HepG2 (cell line): ENCODE measurements at regions not wholly inside any gene's neighbourhood (a gene's known extent, or its start where the extent isn't known, plus 50 kb on each side); places are given as distances from the start of the nearest gene placed in this dataset.

Experiments
- ATAC-seq: fragments of 200-7000 bp; cut with Tn5 transposase; 3 replicates; pipeline ENCODE4 v1.9.1; 2020; ENCODE audit warnings: mild to moderate bottlenecking, moderate library complexity
- BruUV-seq: library from RNA; stranded (reverse); fragments of 400-500 nt; replicated peaks from 2 replicates; lab custom pipeline; 2021; lab: Mats Ljungman, UMichigan
- CTCF ChIA-PET: fragments of 300-600 bp; formaldehyde crosslinking; extraction: SDS; loops from one replicate; lab custom pipeline; 2021; ENCODE audit warnings: low total read pairs, inconsistent platforms, low intra/inter-chr PET ratio; lab: Yijun Ruan, JAX
- POLR2A ChIA-PET: fragments of 350-600 bp; sonication (Branson Sonifier 250); formaldehyde crosslinking; loops from one replicate; lab custom pipeline; 2020; ENCODE audit warnings: antibody characterized with exemption, inconsistent platforms; lab: Yijun Ruan, JAX
- DNase-seq: peaks from one replicate; pipeline ENCODE4 v3.0.0-alpha.2; 2015; ENCODE audit warnings: low spot score
- FAIRE-seq: peaks from 3 replicates; lab custom pipeline; 2011; peaks lifted over from hg19 to GRCh38; lab: Jason Lieb, UNC
- H2AFZ ChIP-seq: one replicate; pipeline ENCODE4 v1.6.1; 2011; ENCODE audit warnings: low read length, inconsistent platforms
- H3K27ac ChIP-seq: fragments of 300-600 bp; 3 replicates; pipeline ENCODE4 v1.8.0; 2011; ENCODE audit warnings: mixed run types, mild to moderate bottlenecking, mixed read lengths, low read length, inconsistent platforms; ENCODE audit not compliant: insufficient read depth; ENCODE audit errors: extremely low read length
- H3K27me3 ChIP-seq, 2 experiments: fragments of 200-600 bp in 1 of 2; 2 replicates in 1 of 2; 3 replicates in 1 of 2; pipeline versions ENCODE4 v1.6.0 to v1.8.0; 2011; ENCODE audit warnings: low read length in 2 of 2, mild to moderate bottlenecking in 2 of 2, moderate library complexity in 2 of 2, inconsistent platforms in 1 of 2; ENCODE audit not compliant: insufficient read depth in 2 of 2, control insufficient read depth in 1 of 2
- H3K36me3 ChIP-seq, 2 experiments: fragments of 200-600 bp in 1 of 2; replicated peaks in 1 of 2; 2 replicates in 1 of 2; 3 replicates in 1 of 2; pipeline versions ENCODE4 v1.5.1 to v1.8.0; 2011; ENCODE audit warnings: low read length in 2 of 2, inconsistent platforms in 1 of 2; ENCODE audit not compliant: insufficient read depth in 2 of 2, control insufficient read depth in 1 of 2
- H3K4me1 ChIP-seq: 2 replicates; pipeline ENCODE4 v1.5.1; 2012; ENCODE audit warnings: low read length, inconsistent platforms; ENCODE audit not compliant: insufficient read depth
- H3K4me2 ChIP-seq: 2 replicates; pipeline ENCODE4 v1.6.0; 2011; ENCODE audit warnings: low read depth, low read length, inconsistent platforms
- H3K4me3 ChIP-seq, 3 experiments: fragments of 200-600 bp in 1 of 3; sonication (generic), shearing (Covaris generic) in 1 of 3; replicated peaks in 1 of 3; 2 replicates each; pipeline ENCODE4 v1.5.1; 2011 to 2016; ENCODE audit warnings: low read length in 3 of 3, inconsistent platforms in 2 of 3, low read depth in 2 of 3, mild to moderate bottlenecking in 2 of 3, control low read depth in 1 of 3, mixed read lengths in 1 of 3; ENCODE audit not compliant: insufficient read depth in 1 of 3
- H3K79me2 ChIP-seq: one replicate; pipeline ENCODE4 v1.6.1; 2011; ENCODE audit warnings: low read length, inconsistent platforms; ENCODE audit not compliant: insufficient read depth
- H3K9ac ChIP-seq: 2 replicates; pipeline ENCODE4 v1.6.0; 2011; ENCODE audit warnings: mild to moderate bottlenecking, low read depth, low read length, inconsistent platforms; ENCODE audit not compliant: insufficient read depth
- H3K9me3 ChIP-seq: 2 replicates; pipeline ENCODE4 v1.5.1; 2012; ENCODE audit warnings: mild to moderate bottlenecking, low read length
- H4K20me1 ChIP-seq: 2 replicates; pipeline ENCODE4 v1.6.0; 2011; ENCODE audit warnings: inconsistent platforms, mild to moderate bottlenecking, low read length, moderate library complexity; ENCODE audit not compliant: insufficient read depth
- HINFP ChIP-seq: sonication (generic); formaldehyde crosslinking; IDR thresholded peaks from 2 replicates; pipeline ENCODE4 v1.4.0; 2020; ENCODE audit warnings: low read depth, mild to moderate bottlenecking, missing genetic modification reagents
- MEIS1 ChIP-seq: sonication (generic); formaldehyde crosslinking; IDR thresholded peaks from 2 replicates; pipeline ENCODE4 v1.9.0; 2021; ENCODE audit warnings: mild to moderate bottlenecking, missing genetic modification reagents, moderate library complexity, borderline replicate concordance
- MZF1 ChIP-seq: sonication (generic); formaldehyde crosslinking; IDR thresholded peaks from 2 replicates; pipeline ENCODE4 v1.8.1; 2023; ENCODE audit warnings: mild to moderate bottlenecking, missing genetic modification reagents, borderline replicate concordance
- ONECUT2 ChIP-seq: sonication (generic); formaldehyde crosslinking; IDR thresholded peaks from 2 replicates; pipeline ENCODE4 v1.4.0; 2020; ENCODE audit warnings: missing genetic modification reagents
- RBAK ChIP-seq: sonication (generic); formaldehyde crosslinking; IDR thresholded peaks from 2 replicates; pipeline ENCODE4 v1.5.1; 2020; ENCODE audit warnings: mild to moderate bottlenecking, missing genetic modification reagents
- SRSF1 ChIP-seq: fragments of 200-400 bp; formaldehyde crosslinking; optimal IDR thresholded peaks from 2 replicates; pipeline ENCODE3; 2017; ENCODE audit warnings: mild to moderate bottlenecking, low read depth, low read length, moderate library complexity
- SRSF9 ChIP-seq: fragments of 200-400 bp; formaldehyde crosslinking; IDR thresholded peaks from 2 replicates; pipeline ENCODE4 v1.6.1; 2018; ENCODE audit warnings: borderline replicate concordance, mild to moderate bottlenecking, low read depth, low read length; ENCODE audit not compliant: insufficient read depth, poor library complexity, severe bottlenecking
- ZFP1 ChIP-seq: IDR thresholded peaks from 2 replicates; pipeline ENCODE4 v1.6.1; 2016
- ZNF724P ChIP-seq: sonication (generic); formaldehyde crosslinking; IDR thresholded peaks from 2 replicates; pipeline ENCODE4 v1.8.0; 2022; ENCODE audit warnings: missing genetic modification reagents, borderline replicate concordance
- ZNF740 ChIP-seq: sonication (generic); formaldehyde crosslinking; IDR thresholded peaks from 2 replicates; pipeline ENCODE4 v1.4.0; 2020; ENCODE audit warnings: missing genetic modification reagents
- WGBS: methylation state at CpG from one replicate; pipeline ENCODE4 v1.1.6; 2017; ENCODE audit warnings: low lambda C conversion rate; 5-methylcytosine and 5-hydroxymethylcytosine counted together
- in situ Hi-C: cut with HindIII; loops from 2 replicates; pipeline ENCODE4 v1.10.0; 2017; ENCODE audit warnings: low pct_unique_long_range_greater_than_20kb; ENCODE audit not compliant: extremely low pct_ligation_motif_present
- intact Hi-C: fragments of 100-400 bp; cut with micrococcal nuclease; formaldehyde crosslinking; loops from one replicate; pipeline ENCODE4 v1.10.0; 2022; ENCODE audit not compliant: unreplicated experiment
- TF ChIP-seq, protein P1 (sequence below): sonication (generic); formaldehyde crosslinking; IDR thresholded peaks from 2 replicates; pipeline ENCODE4 v1.9.0; 2021; ENCODE audit warnings: missing genetic modification reagents, borderline replicate concordance
- TF ChIP-seq, protein P2 (sequence below): IDR thresholded peaks from 2 replicates; pipeline ENCODE4 v1.6.1; 2016; ENCODE audit warnings: low read depth, control low read depth

GRCh38 chr7:79610748-79611304 lies 157.4 kb upstream of the MAGI2 start:
- BruUV-seq, result no TSS peak
- no peaks in the 10 kb centered on the region for H3K27me3 ChIP-seq
- intact Hi-C loops, result no loop called here
- H2AFZ ChIP-seq, result no peak overlapping the region
- no peak for DNase-seq
- no peaks in the 10 kb centered on the region for H3K36me3 ChIP-seq
- no peak for TF ChIP-seq MEIS1 (CRISPR knock-in tag)
- TF ChIP-seq, protein P1, sequence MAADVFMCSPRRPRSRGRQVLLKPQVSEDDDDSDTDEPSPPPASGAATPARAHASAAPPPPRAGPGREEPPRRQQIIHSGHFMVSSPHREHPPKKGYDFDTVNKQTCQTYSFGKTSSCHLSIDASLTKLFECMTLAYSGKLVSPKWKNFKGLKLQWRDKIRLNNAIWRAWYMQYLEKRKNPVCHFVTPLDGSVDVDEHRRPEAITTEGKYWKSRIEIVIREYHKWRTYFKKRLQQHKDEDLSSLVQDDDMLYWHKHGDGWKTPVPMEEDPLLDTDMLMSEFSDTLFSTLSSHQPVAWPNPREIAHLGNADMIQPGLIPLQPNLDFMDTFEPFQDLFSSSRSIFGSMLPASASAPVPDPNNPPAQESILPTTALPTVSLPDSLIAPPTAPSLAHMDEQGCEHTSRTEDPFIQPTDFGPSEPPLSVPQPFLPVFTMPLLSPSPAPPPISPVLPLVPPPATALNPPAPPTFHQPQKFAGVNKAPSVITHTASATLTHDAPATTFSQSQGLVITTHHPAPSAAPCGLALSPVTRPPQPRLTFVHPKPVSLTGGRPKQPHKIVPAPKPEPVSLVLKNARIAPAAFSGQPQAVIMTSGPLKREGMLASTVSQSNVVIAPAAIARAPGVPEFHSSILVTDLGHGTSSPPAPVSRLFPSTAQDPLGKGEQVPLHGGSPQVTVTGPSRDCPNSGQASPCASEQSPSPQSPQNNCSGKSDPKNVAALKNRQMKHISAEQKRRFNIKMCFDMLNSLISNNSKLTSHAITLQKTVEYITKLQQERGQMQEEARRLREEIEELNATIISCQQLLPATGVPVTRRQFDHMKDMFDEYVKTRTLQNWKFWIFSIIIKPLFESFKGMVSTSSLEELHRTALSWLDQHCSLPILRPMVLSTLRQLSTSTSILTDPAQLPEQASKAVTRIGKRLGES (CRISPR knock-in tag), result no peak
- TF ChIP-seq ZFP1 (CRISPR knock-in tag), result no peak
- TF ChIP-seq HINFP (CRISPR knock-in tag), result no peak
- TF ChIP-seq RBAK (CRISPR knock-in tag), result no peak
- no peak for TF ChIP-seq MZF1 (CRISPR knock-in tag)
- no peak for TF ChIP-seq ZNF724P (CRISPR knock-in tag)
- no peak for TF ChIP-seq ONECUT2 (CRISPR knock-in tag)
- no peak for TF ChIP-seq SRSF9
- TF ChIP-seq ZNF740 (CRISPR knock-in tag), result no peak
- no peak for TF ChIP-seq SRSF1
- TF ChIP-seq, protein P2, sequence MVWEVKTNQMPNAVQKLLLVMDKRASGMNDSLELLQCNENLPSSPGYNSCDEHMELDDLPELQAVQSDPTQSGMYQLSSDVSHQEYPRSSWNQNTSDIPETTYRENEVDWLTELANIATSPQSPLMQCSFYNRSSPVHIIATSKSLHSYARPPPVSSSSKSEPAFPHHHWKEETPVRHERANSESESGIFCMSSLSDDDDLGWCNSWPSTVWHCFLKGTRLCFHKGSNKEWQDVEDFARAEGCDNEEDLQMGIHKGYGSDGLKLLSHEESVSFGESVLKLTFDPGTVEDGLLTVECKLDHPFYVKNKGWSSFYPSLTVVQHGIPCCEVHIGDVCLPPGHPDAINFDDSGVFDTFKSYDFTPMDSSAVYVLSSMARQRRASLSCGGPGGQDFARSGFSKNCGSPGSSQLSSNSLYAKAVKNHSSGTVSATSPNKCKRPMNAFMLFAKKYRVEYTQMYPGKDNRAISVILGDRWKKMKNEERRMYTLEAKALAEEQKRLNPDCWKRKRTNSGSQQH (CRISPR knock-in tag), result no peak
- TF ChIP-seq, all 625 proteins: peak for 0
- Histone ChIP-seq H4K20me1 (no peaks in the 10 kb centered on the region), H3K4me1 (no peaks in the 10 kb centered on the region), H3K79me2 (no peaks in the 10 kb centered on the region), H3K4me3 (no peak overlapping the region), H3K27ac (no peak overlapping the region), H3K9me3 (no peaks in the 10 kb centered on the region), H3K4me2 (no peak overlapping the region), H3K9ac (no peak overlapping the region)
- no peak for FAIRE-seq
- no peak for ATAC-seq
- ChIA-PET CTCF (no interaction called here), POLR2A (no interaction called here)
- in situ Hi-C loops, result no loop called here
- WGBS, result 2% methylated on average over 3 of the region's 3 CpGs
